NCI-H526 treated with DMSO at 0.1 percent for 48 hours (cell line): ENCODE measurements at regions not wholly inside any gene's neighbourhood (a gene's known extent, or its start where the extent isn't known, plus 50 kb on each side); places are given as distances from the start of the nearest gene placed in this dataset.

Experiments used
- DNase-seq: peaks from one replicate; lab custom pipeline; 2025; lab: John Stamatoyannopoulos, UW

DNA sequence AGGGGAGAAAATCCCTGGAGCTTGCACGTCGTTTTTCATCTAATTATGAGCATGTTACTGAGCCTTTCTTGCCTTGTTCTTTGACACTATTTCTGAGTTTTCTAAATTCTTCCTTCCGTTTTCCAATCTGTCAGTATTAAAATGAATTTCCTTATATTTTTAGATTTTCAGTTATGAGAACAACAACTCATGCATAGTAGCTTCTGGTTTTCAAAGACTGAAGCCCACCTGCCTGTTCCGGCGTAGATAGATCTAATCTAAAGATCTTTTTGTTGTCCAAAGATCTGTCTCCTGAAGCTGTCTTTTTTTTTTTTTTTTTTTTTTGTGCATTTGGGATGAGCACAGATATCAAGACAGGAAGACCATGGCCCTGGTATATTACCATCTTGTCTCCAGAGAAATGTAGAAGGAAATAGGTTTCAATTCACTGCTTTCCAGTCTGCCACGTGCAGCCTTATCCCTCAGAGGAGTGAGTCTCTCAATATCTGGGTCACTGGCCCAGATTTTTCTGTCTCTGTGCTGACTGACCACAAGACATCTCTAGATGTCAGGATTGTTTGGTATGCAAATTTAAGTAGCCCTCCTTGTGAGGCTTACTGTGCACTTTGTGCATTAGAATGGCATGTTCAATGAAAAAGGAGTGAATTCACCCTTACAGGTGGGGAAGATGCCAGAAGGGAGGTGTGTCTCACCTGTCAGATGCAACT lies 222.3 kb upstream of the TMC3 start:
- no peak for DNase-seq

GRCh38 chr15:81595752-81596151 lies 221.7 kb upstream of the TMC3 start:
- DNase-seq = peak; percentile 15

GRCh38 chr15:81589671-81590070 lies 215.7 kb upstream of the TMC3 start:
- DNase-seq = no peak

DNA sequence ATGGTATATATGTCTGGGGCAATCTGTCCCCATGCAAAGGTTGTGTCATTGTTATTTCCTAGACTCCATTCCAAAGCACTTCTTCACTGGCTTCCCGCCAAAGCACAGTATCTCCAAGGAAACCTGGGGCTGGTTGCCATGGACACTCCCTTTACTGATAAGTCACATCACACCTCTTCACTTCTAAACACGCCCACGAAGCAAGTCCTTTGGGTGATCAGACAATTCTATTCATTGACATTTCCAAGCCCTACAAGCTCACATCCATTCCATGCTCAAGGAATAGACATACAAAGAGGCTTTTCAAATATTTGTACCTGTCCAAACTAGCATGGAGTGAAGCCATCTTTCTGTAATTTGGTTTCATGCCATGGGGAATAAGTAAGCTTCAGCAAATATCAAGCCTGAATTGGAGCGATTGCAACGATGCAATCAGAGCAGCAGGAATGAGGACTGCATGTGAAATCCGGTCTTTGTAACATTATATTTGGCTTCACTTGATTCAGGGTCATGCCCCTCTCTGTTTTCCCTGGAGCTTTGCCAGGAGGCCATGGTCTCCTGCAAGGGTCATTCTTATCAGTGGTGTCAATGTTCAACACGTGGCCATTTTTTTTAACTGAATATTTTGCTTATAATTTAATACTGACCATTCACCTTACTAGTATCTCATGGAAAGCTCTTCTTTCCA lies 201.6 kb upstream of the TMC3 start:
- DNase-seq = no peak

DNA sequence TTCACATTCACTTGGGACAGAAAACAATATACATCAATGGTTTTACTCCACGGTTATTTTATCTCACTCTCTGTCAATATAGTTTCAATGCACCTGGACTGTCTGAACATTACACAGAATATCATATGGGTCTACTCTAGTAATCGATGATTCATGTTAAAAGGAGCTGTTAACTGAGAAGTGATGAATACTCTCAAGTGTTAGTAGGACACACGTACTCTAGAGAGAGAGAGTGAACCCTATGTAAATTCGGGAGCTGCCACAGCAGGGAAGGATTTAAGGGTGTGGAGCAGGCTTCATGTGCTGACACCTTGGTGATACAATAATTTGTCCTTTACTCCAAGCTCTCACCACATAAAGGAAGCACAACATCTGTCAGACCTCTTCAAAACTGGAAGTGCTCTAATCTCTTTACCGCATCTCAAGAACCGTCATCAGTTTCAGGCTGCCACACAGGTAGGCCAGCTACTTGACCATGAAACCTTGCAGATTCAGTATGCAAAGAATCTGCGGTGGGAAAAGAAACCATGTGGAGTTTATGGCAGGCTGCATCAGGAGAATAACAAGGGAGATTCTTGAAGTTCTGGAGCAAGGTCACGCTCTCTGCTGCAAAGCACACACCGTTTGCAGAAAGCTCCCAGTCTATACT lies 199.2 kb upstream of the TMC3 start:
- DNase-seq = no peak

DNA sequence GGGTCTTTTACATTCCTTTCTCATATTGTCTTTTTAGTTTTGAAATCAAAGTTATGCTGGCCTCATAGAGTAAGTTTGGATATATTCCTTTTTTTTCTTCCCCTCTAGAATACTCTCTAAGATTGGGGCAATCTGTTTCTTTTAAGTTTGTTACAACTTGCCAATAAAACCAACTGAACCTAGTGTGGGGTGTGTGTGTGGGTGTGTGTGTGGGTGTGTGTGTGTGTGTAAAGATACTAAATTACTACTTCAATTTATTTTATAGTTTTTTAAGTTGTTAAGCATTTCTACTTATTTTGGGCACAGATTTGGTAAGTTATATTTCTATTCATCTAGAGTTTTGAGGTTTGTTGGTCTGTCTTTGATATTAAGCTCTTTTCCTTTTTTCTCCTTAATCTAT lies 198.2 kb upstream of the TMC3 start:
- DNase-seq = no peak

- DNase-seq = no peak
Observed at GRCh38 chr15:81569286-81570080, 195.5 kb upstream of the TMC3 start.

DNA sequence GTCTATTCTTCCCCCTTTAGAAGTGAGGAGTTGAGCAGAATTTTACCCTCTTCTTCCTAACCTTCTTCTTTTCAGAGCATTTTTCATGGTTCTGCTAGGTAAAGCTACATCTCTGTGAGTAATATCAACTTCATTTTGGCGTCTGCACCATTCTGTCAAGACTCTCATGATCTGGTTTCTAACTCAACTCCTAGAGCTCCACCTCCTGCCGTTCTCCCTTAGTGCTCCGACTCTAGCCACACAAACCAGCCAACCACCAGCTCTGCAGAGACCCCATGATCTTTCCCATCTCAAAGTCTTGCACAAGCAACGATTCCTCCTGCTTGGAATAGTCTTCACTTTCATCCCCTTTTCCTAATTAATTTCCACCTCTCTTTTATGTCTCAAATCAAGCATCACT lies 193.9 kb upstream of the TMC3 start:
- DNase-seq = no peak

DNA sequence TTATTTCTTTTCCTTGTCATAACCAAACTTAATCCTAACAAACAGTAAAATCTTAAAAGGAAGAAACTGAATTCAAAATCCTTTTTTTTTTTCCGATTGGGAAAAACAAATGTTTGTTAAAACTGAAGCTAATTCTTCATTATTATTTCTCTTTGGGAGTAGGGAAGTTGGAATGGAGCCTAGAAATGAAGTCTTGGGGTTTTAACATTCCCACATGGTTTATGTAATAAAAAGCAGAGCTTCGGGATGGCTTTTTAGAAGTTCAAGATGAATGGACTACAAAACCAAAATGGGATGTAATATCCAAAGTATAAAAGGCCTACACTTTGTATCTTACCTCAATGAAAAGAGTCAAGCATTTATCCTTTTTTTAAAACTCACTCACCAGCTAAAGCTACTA lies 189.0 kb upstream of the TMC3 start:
- DNase-seq = no peak

- DNase-seq = no peak
Observed at GRCh38 chr15:81560405-81560804, 186.4 kb upstream of the TMC3 start.

DNA sequence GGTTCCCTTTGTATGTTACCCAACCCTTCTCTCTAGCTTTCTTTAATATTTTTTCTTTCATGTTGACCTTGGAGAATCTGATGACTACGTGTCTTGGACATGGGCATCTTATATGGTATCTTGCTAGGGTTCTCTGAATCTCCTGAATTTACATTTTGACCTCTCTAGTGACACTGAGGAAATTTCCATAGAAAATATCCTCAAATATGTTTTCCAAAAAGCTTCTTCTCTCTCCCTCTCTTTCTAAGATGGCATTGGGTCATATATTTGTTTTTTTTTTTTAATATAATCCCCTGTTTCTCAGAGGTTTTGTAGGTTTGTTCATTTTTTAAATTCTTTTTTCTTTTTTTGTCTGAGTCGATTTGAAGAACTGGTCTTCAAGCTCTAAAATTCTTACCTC lies 184.0 kb upstream of the TMC3 start:
- DNase-seq = no peak

DNA sequence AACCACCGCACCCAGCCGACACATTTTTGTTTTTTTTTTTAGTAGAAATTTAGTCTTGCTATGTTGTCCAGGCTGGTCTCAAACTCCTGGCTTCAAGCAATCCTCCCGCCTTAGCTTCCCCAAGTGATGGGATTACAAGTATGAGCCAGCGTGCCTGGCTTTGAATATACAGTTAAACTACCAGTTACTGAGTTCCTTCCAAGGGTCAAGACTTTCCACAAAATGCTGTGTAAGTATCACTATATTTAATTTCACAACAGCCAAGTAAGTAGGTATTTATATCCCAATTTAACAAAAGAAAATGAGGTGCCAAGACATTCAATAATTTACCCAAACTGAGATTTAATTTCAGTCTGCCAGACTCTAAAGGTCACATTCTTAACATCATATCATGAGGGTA lies 181.3 kb upstream of the TMC3 start:
- no peak for DNase-seq

- DNase-seq = no peak
Observed at GRCh38 chr15:81548365-81549130, 174.5 kb upstream of the TMC3 start.

DNA sequence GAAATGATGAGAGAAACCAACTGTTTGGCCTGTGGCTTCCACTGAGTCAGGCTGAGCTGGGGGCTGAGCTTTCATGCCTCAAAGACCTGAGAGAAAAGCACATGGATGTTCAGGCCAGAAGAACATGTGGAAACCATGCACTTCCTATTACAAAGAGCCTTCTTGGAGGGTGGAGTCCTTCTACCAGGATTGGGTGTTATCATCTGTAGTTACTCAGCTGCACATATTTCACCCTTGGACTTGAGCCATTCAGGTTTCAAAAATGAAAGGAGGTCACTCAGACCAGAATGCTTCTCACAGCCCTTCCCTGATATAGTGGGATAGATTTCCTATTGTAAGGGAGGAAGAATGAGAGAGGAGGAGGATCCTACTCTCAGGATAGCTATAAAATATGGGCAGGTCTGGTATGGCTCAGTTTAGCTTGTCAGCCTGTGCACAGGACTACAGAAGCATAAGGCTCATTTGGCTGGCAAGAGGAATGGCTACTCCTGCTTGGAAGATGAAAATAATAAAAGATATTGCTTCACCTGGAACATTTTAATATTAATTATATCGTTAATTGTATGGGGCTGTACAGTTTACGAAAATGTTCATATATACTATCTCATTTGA lies 173.6 kb upstream of the TMC3 start:
- DNase-seq = no peak

GRCh38 chr15:81544385-81544784 lies 170.4 kb upstream of the TMC3 start:
- no peak for DNase-seq

GRCh38 chr15:81540909-81541308 lies 166.9 kb upstream of the TMC3 start:
- DNase-seq = no peak

DNA sequence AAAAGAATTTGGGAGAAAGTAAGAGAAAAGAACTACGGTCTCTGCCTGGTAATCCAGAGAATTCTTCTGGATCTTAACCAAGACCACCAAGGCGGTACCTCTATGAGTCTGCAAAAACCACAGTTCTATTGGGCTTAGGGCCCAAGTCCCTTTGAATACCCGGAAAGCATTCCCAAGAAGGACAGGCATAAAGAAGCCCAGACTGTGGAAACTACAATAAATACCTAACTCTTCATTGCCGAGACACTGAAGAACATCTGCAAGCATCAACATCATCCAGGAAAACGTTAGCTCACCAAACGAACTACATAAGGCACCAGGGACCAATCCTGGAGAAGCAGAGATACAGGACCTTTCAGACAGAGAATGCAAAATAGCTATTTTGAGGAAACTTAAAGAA lies 162.3 kb upstream of the TMC3 start:
- DNase-seq = no peak

DNA sequence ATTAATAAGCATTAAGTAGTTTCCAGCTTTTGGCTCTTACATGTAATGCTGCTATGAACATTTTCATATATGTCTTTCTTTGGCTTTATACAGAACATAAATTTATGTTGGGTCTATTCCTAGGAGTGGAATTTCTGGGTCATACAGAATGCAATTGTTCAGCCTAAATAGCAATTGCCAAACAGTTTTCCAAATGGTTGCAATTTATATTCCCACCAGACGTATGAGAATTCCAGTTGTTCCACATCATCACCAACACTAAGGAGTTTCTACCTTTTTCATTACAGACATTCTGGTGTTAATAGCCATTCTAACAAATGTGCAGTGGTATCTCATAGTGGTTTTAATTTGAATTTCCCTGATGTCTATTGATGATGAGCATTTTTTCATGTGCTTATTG lies 160.1 kb upstream of the TMC3 start:
- DNase-seq = no peak

- DNase-seq = no peak
Observed at GRCh38 chr15:81532001-81532400, 158.0 kb upstream of the TMC3 start.

GRCh38 chr15:81531109-81531592 lies 157.1 kb upstream of the TMC3 start:
- no peak for DNase-seq

GRCh38 chr15:81530271-81530691 lies 156.3 kb upstream of the TMC3 start:
- no peak for DNase-seq
